AG04450 (cell line): ENCODE measurements at regions not wholly inside any gene's neighbourhood (a gene's known extent, or its start where the extent isn't known, plus 50 kb on each side); places are given as distances from the start of the nearest gene placed in this dataset.

Source experiments
- CTCF ChIA-PET: fragments of 300-600, 350-600 bp; formaldehyde crosslinking; extraction: SDS; loops from one replicate; lab custom pipeline; 2022; ENCODE audit warnings: antibody characterized with exemption, inconsistent platforms; lab: Charles Lee
- POLR2A ChIA-PET: fragments of 350-600 bp; formaldehyde crosslinking; extraction: SDS; loops from one replicate; lab custom pipeline; 2021; ENCODE audit warnings: antibody characterized with exemption, inconsistent platforms; lab: Yijun Ruan, JAX
- DNase-seq: peaks from one replicate; pipeline ENCODE4 v3.0.0-alpha.2; 2011; ENCODE audit warnings: low read depth, low spot score
- H3K27ac ChIP-seq: one replicate; pipeline ENCODE4 v1.5.1; 2012; ENCODE audit warnings: low read depth, low read length, control low read depth
- H3K27me3 ChIP-seq: one replicate; pipeline ENCODE4 v1.6.0; 2012; ENCODE audit warnings: low read length; ENCODE audit not compliant: control insufficient read depth, insufficient read depth
- H3K4me3 ChIP-seq: 2 replicates; pipeline ENCODE4 v1.5.1; 2011; ENCODE audit warnings: mild to moderate bottlenecking, low read depth, low read length, control low read depth
- H3K9me3 ChIP-seq: 2 replicates; pipeline ENCODE4 v1.5.1; 2012; ENCODE audit warnings: low read length; ENCODE audit not compliant: control insufficient read depth, insufficient read depth
- TF ChIP-seq, protein P1 (sequence below): IDR thresholded peaks from 2 replicates; pipeline ENCODE4 v1.5.1; 2011; ENCODE audit warnings: low read depth, low read length, control low read depth, inconsistent platforms

GRCh38 chr2:153808679-153809078 lies 63.0 kb upstream of the GALNT13 start:
- Histone ChIP-seq H3K27me3 (no peaks in the 10 kb centered on the region), H3K9me3 (peaks cover 8% of the 10 kb centered on the region), H3K27ac (no peak overlapping the region), H3K4me3 (no peak overlapping the region)
- TF ChIP-seq, protein P1, sequence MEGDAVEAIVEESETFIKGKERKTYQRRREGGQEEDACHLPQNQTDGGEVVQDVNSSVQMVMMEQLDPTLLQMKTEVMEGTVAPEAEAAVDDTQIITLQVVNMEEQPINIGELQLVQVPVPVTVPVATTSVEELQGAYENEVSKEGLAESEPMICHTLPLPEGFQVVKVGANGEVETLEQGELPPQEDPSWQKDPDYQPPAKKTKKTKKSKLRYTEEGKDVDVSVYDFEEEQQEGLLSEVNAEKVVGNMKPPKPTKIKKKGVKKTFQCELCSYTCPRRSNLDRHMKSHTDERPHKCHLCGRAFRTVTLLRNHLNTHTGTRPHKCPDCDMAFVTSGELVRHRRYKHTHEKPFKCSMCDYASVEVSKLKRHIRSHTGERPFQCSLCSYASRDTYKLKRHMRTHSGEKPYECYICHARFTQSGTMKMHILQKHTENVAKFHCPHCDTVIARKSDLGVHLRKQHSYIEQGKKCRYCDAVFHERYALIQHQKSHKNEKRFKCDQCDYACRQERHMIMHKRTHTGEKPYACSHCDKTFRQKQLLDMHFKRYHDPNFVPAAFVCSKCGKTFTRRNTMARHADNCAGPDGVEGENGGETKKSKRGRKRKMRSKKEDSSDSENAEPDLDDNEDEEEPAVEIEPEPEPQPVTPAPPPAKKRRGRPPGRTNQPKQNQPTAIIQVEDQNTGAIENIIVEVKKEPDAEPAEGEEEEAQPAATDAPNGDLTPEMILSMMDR, result no peak
- POLR2A ChIA-PET, result no interaction called here
- DNase-seq, result no peak
- CTCF ChIA-PET, result no interaction called here

GRCh38 chr2:153811516-153811915 lies 60.2 kb upstream of the GALNT13 start:
- CTCF ChIA-PET, result no interaction called here
- Histone ChIP-seq H3K4me3 (no peak overlapping the region), H3K27ac (no peak overlapping the region), H3K27me3 (no peaks in the 10 kb centered on the region), H3K9me3 (peaks cover 4% of the 10 kb centered on the region; the same call in 1 of the 2 replicates)
- POLR2A ChIA-PET, result no interaction called here
- no peak for DNase-seq
- TF ChIP-seq, protein P1, result no peak

DNA sequence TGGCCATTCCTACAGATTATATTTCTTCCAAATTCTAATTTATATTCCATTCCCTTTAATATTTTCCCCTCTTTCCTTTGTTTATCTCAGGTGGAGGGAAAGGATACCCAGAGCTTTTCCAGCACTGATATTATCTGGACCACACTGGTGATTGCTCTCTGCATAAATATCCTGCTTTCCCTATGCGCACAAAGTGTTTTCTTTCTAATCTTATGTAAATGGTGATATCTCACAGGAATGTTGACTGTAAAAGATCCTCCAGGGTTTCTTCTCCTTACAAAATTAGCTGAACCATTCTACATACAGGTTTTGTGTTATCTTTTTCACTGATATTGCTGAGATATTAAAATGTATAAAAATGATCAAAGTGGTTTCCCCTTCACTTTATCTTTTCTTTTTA lies 59.1 kb upstream of the GALNT13 start:
- no peaks in the 10 kb centered on the region for H3K27me3 ChIP-seq
- POLR2A ChIA-PET, result no interaction called here
- no peak overlapping the region for H3K27ac ChIP-seq
- TF ChIP-seq, protein P1, result no peak
- H3K4me3 ChIP-seq, result no peak overlapping the region
- peaks cover 4% of the 10 kb centered on the region; the same call in 1 of the 2 replicates for H3K9me3 ChIP-seq
- DNase-seq, result no peak
- CTCF ChIA-PET, result no interaction called here

DNA sequence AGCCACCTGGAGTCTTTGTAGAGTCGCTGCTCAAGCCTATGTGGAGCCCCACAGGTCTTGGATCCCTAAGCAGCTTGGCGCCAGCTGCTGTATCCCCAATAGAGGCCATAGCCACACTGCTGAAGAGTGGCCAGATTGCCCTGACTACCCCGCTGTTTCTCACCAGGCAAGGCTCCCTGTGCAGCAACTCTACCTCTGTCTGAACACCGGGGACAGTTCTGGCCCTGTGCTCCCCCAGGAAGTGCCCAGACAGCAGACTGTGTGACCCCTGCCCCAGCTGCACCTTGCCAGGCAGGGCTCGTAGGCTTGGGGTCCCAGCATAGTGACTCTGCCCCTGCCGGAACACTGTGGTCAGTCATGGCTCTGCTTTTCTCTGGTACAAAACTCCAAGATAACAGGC lies 53.5 kb upstream of the GALNT13 start:
- Histone ChIP-seq H3K27ac (no peak overlapping the region), H3K9me3 (peaks cover 16% of the 10 kb centered on the region), H3K27me3 (no peaks in the 10 kb centered on the region), H3K4me3 (no peak overlapping the region)
- POLR2A ChIA-PET, result no interaction called here
- TF ChIP-seq, protein P1, result no peak
- DNase-seq, result no peak
- CTCF ChIA-PET, result no interaction called here

DNA sequence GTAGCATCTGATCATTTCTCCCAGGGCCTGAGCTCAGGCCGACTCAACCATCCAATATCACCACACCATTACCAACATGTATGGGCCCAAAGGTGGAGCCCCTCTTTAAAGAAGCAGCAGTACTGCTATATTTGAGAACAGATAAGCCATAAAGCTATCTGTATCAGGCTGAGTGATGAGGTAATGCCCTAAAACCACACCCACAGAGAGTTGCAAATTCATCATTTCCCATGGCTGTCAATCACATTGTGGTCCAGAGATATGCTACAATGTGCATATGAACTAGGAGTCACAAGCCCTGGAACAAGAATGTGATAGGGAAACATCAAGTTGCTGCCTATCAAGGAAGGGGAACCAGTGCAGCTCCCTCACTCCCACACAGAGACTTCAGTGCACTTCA lies 52.6 kb upstream of the GALNT13 start:
- CTCF ChIA-PET, result no interaction called here
- TF ChIP-seq, protein P1, result no peak
- POLR2A ChIA-PET, result no interaction called here

More for the DNA sequence above, 52.6 kb upstream of the GALNT13 start:
- Histone ChIP-seq H3K9me3 (peaks cover 16% of the 10 kb centered on the region), H3K27me3 (no peaks in the 10 kb centered on the region), H3K27ac (no peak overlapping the region), H3K4me3 (no peak overlapping the region)
- no peak for DNase-seq
